ENCODE measurements at regions not wholly inside any gene's neighbourhood (a gene's known extent, or its start where the extent isn't known, plus 50 kb on each side); places are given as distances from the start of the nearest gene placed in this dataset.

DNA sequence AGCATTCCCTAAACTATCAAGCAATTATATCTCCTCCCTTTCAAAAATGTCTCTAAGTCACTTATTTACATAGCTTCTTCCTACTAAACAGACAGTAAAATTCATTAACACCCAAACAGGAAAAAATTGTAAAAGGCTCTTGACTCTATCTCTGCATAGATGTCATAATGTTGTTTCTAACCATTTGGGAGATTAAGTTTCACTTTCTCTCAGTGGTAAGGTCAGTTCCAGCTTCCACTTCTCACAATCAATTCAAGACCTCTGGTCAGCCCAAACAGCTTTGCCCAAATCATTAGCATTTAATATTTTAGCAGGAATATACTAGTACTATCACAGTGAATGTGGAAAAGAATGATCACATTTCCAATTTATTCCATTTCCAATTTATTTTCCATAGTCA lies 374.3 kb upstream of the MC4R start:
- no peak overlapping the region for H3K27ac ChIP-seq (ENCODE audit: low read length)
- TF ChIP-seq, protein P1, sequence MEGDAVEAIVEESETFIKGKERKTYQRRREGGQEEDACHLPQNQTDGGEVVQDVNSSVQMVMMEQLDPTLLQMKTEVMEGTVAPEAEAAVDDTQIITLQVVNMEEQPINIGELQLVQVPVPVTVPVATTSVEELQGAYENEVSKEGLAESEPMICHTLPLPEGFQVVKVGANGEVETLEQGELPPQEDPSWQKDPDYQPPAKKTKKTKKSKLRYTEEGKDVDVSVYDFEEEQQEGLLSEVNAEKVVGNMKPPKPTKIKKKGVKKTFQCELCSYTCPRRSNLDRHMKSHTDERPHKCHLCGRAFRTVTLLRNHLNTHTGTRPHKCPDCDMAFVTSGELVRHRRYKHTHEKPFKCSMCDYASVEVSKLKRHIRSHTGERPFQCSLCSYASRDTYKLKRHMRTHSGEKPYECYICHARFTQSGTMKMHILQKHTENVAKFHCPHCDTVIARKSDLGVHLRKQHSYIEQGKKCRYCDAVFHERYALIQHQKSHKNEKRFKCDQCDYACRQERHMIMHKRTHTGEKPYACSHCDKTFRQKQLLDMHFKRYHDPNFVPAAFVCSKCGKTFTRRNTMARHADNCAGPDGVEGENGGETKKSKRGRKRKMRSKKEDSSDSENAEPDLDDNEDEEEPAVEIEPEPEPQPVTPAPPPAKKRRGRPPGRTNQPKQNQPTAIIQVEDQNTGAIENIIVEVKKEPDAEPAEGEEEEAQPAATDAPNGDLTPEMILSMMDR (IDR thresholded peaks at IDR 0.05; ENCODE audit: low read length), result no peak
- TF ChIP-seq EZH2 (optimal IDR thresholded peaks at IDR 0.05; ENCODE audit: low read depth, low read length), result no peak
- H3K4me2 ChIP-seq (ENCODE audit: low read depth, low read length), result no peak overlapping the region
- no peak for DNase-seq
- H3K4me3 ChIP-seq (ENCODE audit: low read length), result no peak overlapping the region
- no peaks in the 10 kb centered on the region for H4K20me1 ChIP-seq (ENCODE audit: insufficient read depth, low read length)
- no peaks in the 10 kb centered on the region for H3K4me1 ChIP-seq (ENCODE audit: low read length)
- H3K9me2 ChIP-seq (replicated peaks; ENCODE audit: insufficient read depth, low read length), result no peaks in the 10 kb centered on the region
- no peaks in the 10 kb centered on the region for H3K9me3 ChIP-seq (replicated peaks; ENCODE audit: insufficient read depth, low read length)
- H2AFZ ChIP-seq (ENCODE audit: low read length), result no peak overlapping the region
- no peaks in the 10 kb centered on the region for H3F3A ChIP-seq (ENCODE audit: insufficient read depth, low read length)
- no peak overlapping the region for H3K9ac ChIP-seq (ENCODE audit: low read length)
- no peaks in the 10 kb centered on the region for H3K36me3 ChIP-seq (replicated peaks; ENCODE audit: insufficient read depth, low read length)
- no peaks in the 10 kb centered on the region for H3K27me3 ChIP-seq (replicated peaks; ENCODE audit: insufficient read depth, low read length)
- H3K79me2 ChIP-seq (ENCODE audit: low read length), result no peaks in the 10 kb centered on the region

DNA sequence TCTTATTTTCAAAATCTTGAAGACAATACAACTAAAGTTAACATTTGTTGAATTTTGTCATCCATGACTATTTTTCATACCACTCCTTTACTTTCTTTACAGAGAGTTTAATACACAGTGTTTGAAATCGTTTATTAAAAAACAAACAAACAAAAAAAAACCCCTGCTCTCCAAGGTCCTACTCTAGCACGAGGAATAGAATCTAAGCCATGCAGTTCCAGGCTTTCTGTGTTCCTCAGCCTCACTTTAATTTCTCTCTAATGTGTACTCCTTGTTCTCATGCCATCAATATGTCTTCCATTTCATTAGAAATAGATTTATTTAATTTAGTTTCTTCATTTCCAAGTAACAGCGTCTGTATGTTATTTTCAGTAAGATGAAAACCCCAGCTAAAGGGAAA lies 381.2 kb upstream of the MC4R start:
- no peak overlapping the region for H3K27ac ChIP-seq (ENCODE audit: low read length)
- no peak overlapping the region for H3K4me3 ChIP-seq (ENCODE audit: low read length)
- TF ChIP-seq, protein P1 (IDR thresholded peaks at IDR 0.05; ENCODE audit: low read length), result no peak
- TF ChIP-seq EZH2phosphoT487 (IDR thresholded peaks at IDR 0.05; ENCODE audit: low read length) (no peak), EZH2 (optimal IDR thresholded peaks at IDR 0.05; ENCODE audit: low read depth, low read length) (no peak)

DNA sequence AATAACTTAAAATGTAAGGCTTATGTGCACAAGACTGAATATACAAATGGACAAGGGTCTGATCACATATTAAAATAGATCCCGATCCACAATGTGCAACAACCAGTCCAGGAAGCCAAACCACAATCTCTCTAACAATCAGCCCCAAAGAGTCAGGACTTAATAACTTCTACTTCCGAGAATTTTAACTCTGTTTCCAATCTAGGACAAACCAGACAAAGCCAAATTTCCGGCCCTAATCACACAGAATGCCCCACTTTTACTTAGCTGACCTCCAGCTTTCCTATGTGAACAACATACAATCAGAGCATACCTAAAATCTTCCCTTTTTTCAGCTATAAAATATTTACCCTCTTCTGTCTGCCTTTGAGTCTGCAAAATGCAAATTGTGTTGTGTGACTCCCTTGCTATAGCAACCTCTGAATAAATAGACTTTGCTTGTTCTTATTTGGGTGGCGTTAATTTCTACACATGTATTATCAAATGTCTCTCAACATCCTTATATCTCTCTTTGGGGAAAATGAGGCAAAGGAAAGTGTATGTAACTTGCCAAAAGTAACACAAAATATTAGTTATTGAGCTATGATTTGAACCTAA lies 381.9 kb upstream of the MC4R start:
- H4K20me1 ChIP-seq (ENCODE audit: insufficient read depth, low read length), result no peaks in the 10 kb centered on the region
- H3K27ac ChIP-seq (ENCODE audit: low read length), result no peak overlapping the region
- no peaks in the 10 kb centered on the region for H3K27me3 ChIP-seq (replicated peaks; ENCODE audit: insufficient read depth, low read length)
- H3K4me3 ChIP-seq (ENCODE audit: low read length), result no peak overlapping the region
- no peak overlapping the region for H2AFZ ChIP-seq (ENCODE audit: low read length)
- no peak overlapping the region for H3K4me2 ChIP-seq (ENCODE audit: low read depth, low read length)
- DNase-seq, result no peak
- no peak overlapping the region for H3K9ac ChIP-seq (ENCODE audit: low read length)
- no peaks in the 10 kb centered on the region for H3K9me3 ChIP-seq (replicated peaks; ENCODE audit: insufficient read depth, low read length)
- H3F3A ChIP-seq (ENCODE audit: insufficient read depth, low read length), result no peaks in the 10 kb centered on the region
- TF ChIP-seq EZH2phosphoT487 (IDR thresholded peaks at IDR 0.05; ENCODE audit: low read length) (no peak), EZH2 (optimal IDR thresholded peaks at IDR 0.05; ENCODE audit: low read depth, low read length) (no peak)
- TF ChIP-seq, protein P1 (IDR thresholded peaks at IDR 0.05; ENCODE audit: low read length), result no peak
- H3K79me2 ChIP-seq (ENCODE audit: low read length), result no peaks in the 10 kb centered on the region
- no peaks in the 10 kb centered on the region for H3K9me2 ChIP-seq (replicated peaks; ENCODE audit: insufficient read depth, low read length)
- H3K36me3 ChIP-seq (replicated peaks; ENCODE audit: insufficient read depth, low read length), result no peaks in the 10 kb centered on the region
- no peaks in the 10 kb centered on the region for H3K4me1 ChIP-seq (ENCODE audit: low read length)

More for the DNA sequence above, 381.2 kb upstream of the MC4R start:
- no peaks in the 10 kb centered on the region for H3K79me2 ChIP-seq (ENCODE audit: low read length)
- H3K9me3 ChIP-seq (replicated peaks; ENCODE audit: insufficient read depth, low read length), result no peaks in the 10 kb centered on the region
- no peaks in the 10 kb centered on the region for H3K27me3 ChIP-seq (replicated peaks; ENCODE audit: insufficient read depth, low read length)
- H3K9me2 ChIP-seq (replicated peaks; ENCODE audit: insufficient read depth, low read length), result no peaks in the 10 kb centered on the region
- H3K4me2 ChIP-seq (ENCODE audit: low read depth, low read length), result no peak overlapping the region
- H3F3A ChIP-seq (ENCODE audit: insufficient read depth, low read length), result no peaks in the 10 kb centered on the region
- H3K9ac ChIP-seq (ENCODE audit: low read length), result no peak overlapping the region
- no peaks in the 10 kb centered on the region for H3K36me3 ChIP-seq (replicated peaks; ENCODE audit: insufficient read depth, low read length)
- no peaks in the 10 kb centered on the region for H3K4me1 ChIP-seq (ENCODE audit: low read length)
- H2AFZ ChIP-seq (ENCODE audit: low read length), result no peak overlapping the region
- no peak for DNase-seq
- no peaks in the 10 kb centered on the region for H4K20me1 ChIP-seq (ENCODE audit: insufficient read depth, low read length)
